ENCODE measurements at regions not wholly inside any gene's neighbourhood (a gene's known extent, or its start where the extent isn't known, plus 50 kb on each side); places are given as distances from the start of the nearest gene placed in this dataset.
A peak's percentile ranks its signal among the peaks of the same experiment; 100 is the strongest.

- H3K27me3 Mint-ChIP-seq (ENCODE audit: low read depth in 2 of 2): peaks cover 15 to 21% of the 10 kb centered on the region in 2 donors
- no peaks in the 10 kb centered on the region for H3K4me1 ChIP-seq (ENCODE audit: control insufficient read depth, insufficient read depth, low read length)
- no peaks in the 10 kb centered on the region for H3K36me3 Mint-ChIP-seq
- H3K9me3 Mint-ChIP-seq: no peaks in the 10 kb centered on the region
- H3K27ac Mint-ChIP-seq: no peak overlapping the region
- H3K4me3 ChIP-seq (ENCODE audit: low read length): no peak overlapping the region
- H3K27me3 ChIP-seq (ENCODE audit: control insufficient read depth, insufficient read depth, low read length): no peaks in the 10 kb centered on the region
- WGBS (ENCODE audit: insufficient coverage): 90% methylated on average over 4 of the region's 4 CpGs
- ATAC-seq (no peak), DNase-seq (no peak)
- no peak overlapping the region for H3K27ac ChIP-seq (ENCODE audit: low read length)
- no peaks in the 10 kb centered on the region for H3K9me3 ChIP-seq (ENCODE audit: control insufficient read depth, insufficient read depth, low read length)
- intact Hi-C loops (cut with micrococcal nuclease): no loop called here
- no peaks in the 10 kb centered on the region for H3K36me3 ChIP-seq (ENCODE audit: control insufficient read depth, insufficient read depth, low read length)
- no peak overlapping the region for H3K4me3 Mint-ChIP-seq
- TF ChIP-seq CTCF (IDR thresholded peaks at IDR 0.05): no peak
- H3K4me1 Mint-ChIP-seq: no peaks in the 10 kb centered on the region
Measured at GRCh38 chr3:38968403-38968802, 83.3 kb downstream of the SCN11A start.

GRCh38 chr3:38967693-38967989 is 84.1 kb downstream of the SCN11A start:
- Histone ChIP-seq H3K27ac (ENCODE audit: low read length) (no peak overlapping the region), H3K27me3 (ENCODE audit: control insufficient read depth, insufficient read depth, low read length) (no peaks in the 10 kb centered on the region), H3K4me3 (ENCODE audit: low read length) (no peak overlapping the region), H3K36me3 (ENCODE audit: control insufficient read depth, insufficient read depth, low read length) (no peaks in the 10 kb centered on the region), H3K4me1 (ENCODE audit: control insufficient read depth, insufficient read depth, low read length) (no peaks in the 10 kb centered on the region), H3K9me3 (ENCODE audit: control insufficient read depth, insufficient read depth, low read length) (no peaks in the 10 kb centered on the region)
- 80% methylated on average over 1 of the region's 1 CpG for WGBS (ENCODE audit: insufficient coverage)
- intact Hi-C loops (cut with micrococcal nuclease): no loop called here
- no peak overlapping the region for H3K27ac Mint-ChIP-seq
- no peak for TF ChIP-seq CTCF (IDR thresholded peaks at IDR 0.05)
- H3K4me3 Mint-ChIP-seq: no peak overlapping the region
- H3K27me3 Mint-ChIP-seq (ENCODE audit: low read depth in 2 of 2): peaks cover 14 to 18% of the 10 kb centered on the region in 2 donors
- no peaks in the 10 kb centered on the region for H3K36me3 Mint-ChIP-seq
- no peaks in the 10 kb centered on the region for H3K4me1 Mint-ChIP-seq
- ATAC-seq (no peak), DNase-seq (no peak)
- H3K9me3 Mint-ChIP-seq: no peaks in the 10 kb centered on the region

DNA sequence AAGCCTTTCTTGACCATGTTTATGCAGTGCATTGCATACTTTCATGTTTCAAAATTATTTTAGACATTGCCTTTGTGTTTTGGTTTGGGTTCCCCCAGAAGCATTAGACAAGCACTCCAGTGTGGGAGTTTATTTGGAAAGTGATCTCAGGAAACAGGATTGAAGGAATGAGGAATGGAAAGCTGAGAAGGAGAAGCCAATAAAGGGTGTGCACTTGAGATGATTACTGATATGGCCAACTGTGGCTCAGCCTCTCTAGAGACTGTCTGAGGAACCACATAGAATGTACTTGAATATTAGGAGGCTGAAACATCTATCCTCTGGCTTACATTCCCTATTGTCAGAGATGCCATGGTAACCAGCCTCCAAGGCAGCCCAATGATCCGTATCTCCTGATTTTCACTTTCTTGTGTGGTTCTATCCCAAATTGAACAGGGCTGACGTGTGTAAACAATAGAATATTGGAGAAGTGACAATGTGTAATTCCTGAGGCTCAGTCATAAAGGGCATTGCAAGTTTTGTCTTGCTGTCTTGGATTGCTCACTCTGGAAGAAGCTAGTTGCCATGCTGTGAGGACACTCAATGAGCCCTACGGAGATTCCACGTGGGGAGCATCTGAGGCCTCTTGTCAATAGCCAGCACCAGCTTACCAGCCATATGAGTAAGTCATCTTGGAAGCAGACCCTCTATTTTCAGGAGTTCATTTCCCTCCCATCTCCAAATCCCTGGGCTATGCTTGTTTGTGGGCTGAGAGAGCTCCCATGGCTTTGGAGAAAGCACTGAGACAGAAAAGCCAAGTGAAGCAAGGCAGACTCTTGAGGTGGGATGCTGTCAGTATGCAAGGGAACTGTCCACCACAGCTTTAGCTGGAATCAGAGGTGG is 84.7 kb downstream of the SCN11A start:
- no peaks in the 10 kb centered on the region for H3K27me3 ChIP-seq (ENCODE audit: control insufficient read depth, insufficient read depth, low read length)
- H3K4me3 ChIP-seq (ENCODE audit: low read length): no peak overlapping the region
- Mint-ChIP-seq H3K36me3 (no peaks in the 10 kb centered on the region), H3K9me3 (no peaks in the 10 kb centered on the region), H3K27ac (no peak overlapping the region), H3K4me1 (no peaks in the 10 kb centered on the region), H3K4me3 (no peak overlapping the region), H3K27me3 (ENCODE audit: low read depth in 2 of 2) (peaks cover 9 to 12% of the 10 kb centered on the region in 2 donors)
- no peaks in the 10 kb centered on the region for H3K9me3 ChIP-seq (ENCODE audit: control insufficient read depth, insufficient read depth, low read length)
- DNase-seq (no peak), ATAC-seq (no peak)
- 64% methylated on average over 4 of the region's 4 CpGs for WGBS (ENCODE audit: insufficient coverage)
- H3K27ac ChIP-seq (ENCODE audit: low read length): no peak overlapping the region
- TF ChIP-seq CTCF (IDR thresholded peaks at IDR 0.05): no peak
- H3K36me3 ChIP-seq (ENCODE audit: control insufficient read depth, insufficient read depth, low read length): no peaks in the 10 kb centered on the region
- H3K4me1 ChIP-seq (ENCODE audit: control insufficient read depth, insufficient read depth, low read length): no peaks in the 10 kb centered on the region
- intact Hi-C loops (cut with micrococcal nuclease): no loop called here

- Mint-ChIP-seq H3K27me3 (ENCODE audit: low read depth in 2 of 2) (peaks cover 0 to 6% of the 10 kb centered on the region in 2 donors), H3K9me3 (no peaks in the 10 kb centered on the region), H3K4me3 (no peak overlapping the region), H3K36me3 (no peaks in the 10 kb centered on the region), H3K27ac (no peak overlapping the region), H3K4me1 (no peaks in the 10 kb centered on the region)
- Histone ChIP-seq H3K27me3 (ENCODE audit: control insufficient read depth, insufficient read depth, low read length) (no peaks in the 10 kb centered on the region), H3K36me3 (ENCODE audit: control insufficient read depth, insufficient read depth, low read length) (no peaks in the 10 kb centered on the region), H3K4me3 (ENCODE audit: low read length) (no peak overlapping the region), H3K4me1 (ENCODE audit: control insufficient read depth, insufficient read depth, low read length) (no peaks in the 10 kb centered on the region), H3K27ac (ENCODE audit: low read length) (no peak overlapping the region), H3K9me3 (ENCODE audit: control insufficient read depth, insufficient read depth, low read length) (no peaks in the 10 kb centered on the region)
- ATAC-seq (peak in 1 of 3 donors; percentile 16), DNase-seq (no peak)
- intact Hi-C loops (cut with micrococcal nuclease): no loop called here
- WGBS (ENCODE audit: insufficient coverage): 97% methylated on average over 4 of the region's 4 CpGs
- no peak for TF ChIP-seq CTCF (IDR thresholded peaks at IDR 0.05)
Measured at GRCh38 chr3:38964646-38965045, 87.1 kb downstream of the SCN11A start.
